ENCODE measurements at regions not wholly inside any gene's neighbourhood (a gene's known extent, or its start where the extent isn't known, plus 50 kb on each side); places are given as distances from the start of the nearest gene placed in this dataset.

- H3K27me3 ChIP-seq (replicated peaks; ENCODE audit: insufficient read depth, low read depth, low read length, poor library complexity), result no peaks in the 10 kb centered on the region
- peak; percentile 57 for DNase-seq (ENCODE audit: low spot score)
- ChIA-PET CTCF (no interaction called here), POLR2A (ENCODE audit: low non-redundant PET) (no interaction called here)
- no peak overlapping the region for H3K4me3 ChIP-seq (ENCODE audit: low read depth, low read length, poor library complexity, severe bottlenecking)
- no peaks in the 10 kb centered on the region for H3K9me3 ChIP-seq (ENCODE audit: low read depth, low read length, poor library complexity, severe bottlenecking)
- no peak overlapping the region for H3K27ac ChIP-seq (ENCODE audit: low read depth, low read length, poor library complexity, severe bottlenecking)
- BruUV-seq (replicated peaks), result no TSS peak
- intact Hi-C loops (cut with micrococcal nuclease; ENCODE audit: unreplicated experiment), result loop anchor here (1.0 to 10.0 kb wide), 3 partner anchors 972 to 1158 kb away; no protein-coding TSS in a partner anchor
- peaks cover 3% of the 10 kb centered on the region for H3K4me1 ChIP-seq (ENCODE audit: insufficient read depth, low read length, poor library complexity, severe bottlenecking)
- TF ChIP-seq EZH2 (IDR thresholded peaks at IDR 0.05; ENCODE audit: borderline replicate concordance, low read depth, low read length, poor library complexity, severe bottlenecking) (no peak), CTCF (conservative IDR thresholded peaks at IDR 0.05; ENCODE audit: low read depth, low read length) (peak; percentile 58)
- H3K36me3 ChIP-seq (ENCODE audit: insufficient read depth, low read length, poor library complexity, severe bottlenecking), result no peaks in the 10 kb centered on the region
These were observed 291.8 kb upstream of the DAB2 start for GRCh38 chr5:39716532-39717028.

GRCh38 chr5:39714036-39714698, 289.4 kb upstream of the DAB2 start:
- no peak overlapping the region for H3K27ac ChIP-seq (ENCODE audit: low read depth, low read length, poor library complexity, severe bottlenecking)
- no peaks in the 10 kb centered on the region for H3K9me3 ChIP-seq (ENCODE audit: low read depth, low read length, poor library complexity, severe bottlenecking)
- H3K36me3 ChIP-seq (ENCODE audit: insufficient read depth, low read length, poor library complexity, severe bottlenecking), result no peaks in the 10 kb centered on the region
- ChIA-PET POLR2A (ENCODE audit: low non-redundant PET) (no interaction called here), CTCF (interaction anchor here (0.6 kb wide), 1 partner anchor 234 kb away, joined by 3 read pairs; no protein-coding TSS in a partner anchor)
- H3K4me3 ChIP-seq (ENCODE audit: low read depth, low read length, poor library complexity, severe bottlenecking), result no peak overlapping the region
- TF ChIP-seq EZH2 (IDR thresholded peaks at IDR 0.05; ENCODE audit: borderline replicate concordance, low read depth, low read length, poor library complexity, severe bottlenecking) (no peak), CTCF (conservative IDR thresholded peaks at IDR 0.05; ENCODE audit: low read depth, low read length) (peak; percentile 66)
- intact Hi-C loops (cut with micrococcal nuclease; ENCODE audit: unreplicated experiment), result loop anchor here (5.0 to 10.0 kb wide), 2 partner anchors 233 to 1161 kb away; no protein-coding TSS in a partner anchor
- BruUV-seq (replicated peaks), result no TSS peak
- peaks cover 3% of the 10 kb centered on the region for H3K4me1 ChIP-seq (ENCODE audit: insufficient read depth, low read length, poor library complexity, severe bottlenecking)
- no peaks in the 10 kb centered on the region for H3K27me3 ChIP-seq (replicated peaks; ENCODE audit: insufficient read depth, low read depth, low read length, poor library complexity)
- peak; percentile 60 for DNase-seq (ENCODE audit: low spot score)

- Histone ChIP-seq H3K27me3 (replicated peaks; ENCODE audit: insufficient read depth, low read depth, low read length, poor library complexity) (no peaks in the 10 kb centered on the region), H3K4me3 (ENCODE audit: low read depth, low read length, poor library complexity, severe bottlenecking) (no peak overlapping the region), H3K27ac (ENCODE audit: low read depth, low read length, poor library complexity, severe bottlenecking) (no peak overlapping the region), H3K4me1 (ENCODE audit: insufficient read depth, low read length, poor library complexity, severe bottlenecking) (peaks cover 3% of the 10 kb centered on the region), H3K36me3 (ENCODE audit: insufficient read depth, low read length, poor library complexity, severe bottlenecking) (no peaks in the 10 kb centered on the region), H3K9me3 (ENCODE audit: low read depth, low read length, poor library complexity, severe bottlenecking) (no peaks in the 10 kb centered on the region)
- POLR2A ChIA-PET (ENCODE audit: low non-redundant PET), result no interaction called here
- TF ChIP-seq CTCF (conservative IDR thresholded peaks at IDR 0.05; ENCODE audit: low read depth, low read length) (no peak), EZH2 (IDR thresholded peaks at IDR 0.05; ENCODE audit: borderline replicate concordance, low read depth, low read length, poor library complexity, severe bottlenecking) (no peak)
- intact Hi-C loops (cut with micrococcal nuclease; ENCODE audit: unreplicated experiment), result loop anchor here (5.0 to 10.0 kb wide), 2 partner anchors 234 to 1161 kb away; no protein-coding TSS in a partner anchor
- no TSS peak for BruUV-seq (replicated peaks)
- CTCF ChIA-PET, result interaction anchor here (0.6 kb wide), 1 partner anchor 235 kb away, joined by 3 read pairs; no protein-coding TSS in a partner anchor
- no peak for DNase-seq (ENCODE audit: low spot score)
These were observed 288.6 kb upstream of the DAB2 start for GRCh38 chr5:39713250-39713916.

All from A673 (cell line).